ENCODE measurements at regions not wholly inside any gene's neighbourhood (a gene's known extent, or its start where the extent isn't known, plus 50 kb on each side); places are given as distances from the start of the nearest gene placed in this dataset.
"Not testable (repeated sequence)": the region's sequence is repeated elsewhere in the genome, so short reads cannot be mapped to it uniquely, and the experiment has no call there.

- H3K4me3 ChIP-seq (ENCODE audit: control insufficient read depth, low read depth, low read length); DNase-seq (ENCODE audit: low read depth): not testable (repeated sequence)
Measured at GRCh38 chr16:88259538-88259937, 123.2 kb upstream of the ZNF469 start.

GRCh38 chr16:88260146-88260545 is 122.6 kb upstream of the ZNF469 start:
- not testable (repeated sequence) for DNase-seq (ENCODE audit: low read depth); H3K4me3 ChIP-seq (ENCODE audit: control insufficient read depth, low read depth, low read length)

GRCh38 chr16:88260881-88261665 is 121.7 kb upstream of the ZNF469 start:
- DNase-seq (ENCODE audit: low read depth); H3K4me3 ChIP-seq (ENCODE audit: control insufficient read depth, low read depth, low read length): not testable (repeated sequence)

GRCh38 chr16:88261814-88262605 is 120.7 kb upstream of the ZNF469 start:
- DNase-seq (ENCODE audit: low read depth); H3K4me3 ChIP-seq (ENCODE audit: control insufficient read depth, low read depth, low read length): not testable (repeated sequence)

GRCh38 chr16:88262858-88263563 is 119.7 kb upstream of the ZNF469 start:
- DNase-seq (ENCODE audit: low read depth); H3K4me3 ChIP-seq (ENCODE audit: control insufficient read depth, low read depth, low read length): not testable (repeated sequence)

- H3K4me3 ChIP-seq (ENCODE audit: control insufficient read depth, low read depth, low read length); DNase-seq (ENCODE audit: low read depth): not testable (repeated sequence)
Measured at GRCh38 chr16:88263681-88264287, 119.0 kb upstream of the ZNF469 start.

GRCh38 chr16:88264641-88265285 is 118.0 kb upstream of the ZNF469 start:
- no peak for TF ChIP-seq CTCF (IDR thresholded peaks at IDR 0.05; ENCODE audit: control insufficient read depth, insufficient read depth, low read depth, low read length, missing control alignments)
- no peak overlapping the region for H3K4me3 ChIP-seq (ENCODE audit: control insufficient read depth, low read depth, low read length)
- DNase-seq (ENCODE audit: low read depth), result no peak

GRCh38 chr16:88265286-88265938 is 117.3 kb upstream of the ZNF469 start:
- DNase-seq (ENCODE audit: low read depth), result not testable (repeated sequence)

GRCh38 chr16:88266036-88266435 is 116.7 kb upstream of the ZNF469 start:
- not testable (repeated sequence) for DNase-seq (ENCODE audit: low read depth); H3K4me3 ChIP-seq (ENCODE audit: control insufficient read depth, low read depth, low read length)

More at GRCh38 chr16:88265286-88265938, 117.3 kb upstream of the ZNF469 start:
- H3K4me3 ChIP-seq (ENCODE audit: control insufficient read depth, low read depth, low read length), result not testable (repeated sequence)

- not testable (repeated sequence) for H3K4me3 ChIP-seq (ENCODE audit: control insufficient read depth, low read depth, low read length); DNase-seq (ENCODE audit: low read depth)
Measured at GRCh38 chr16:88266935-88267551, 115.7 kb upstream of the ZNF469 start.

GRCh38 chr16:88268186-88268970 is 114.4 kb upstream of the ZNF469 start:
- DNase-seq (ENCODE audit: low read depth); H3K4me3 ChIP-seq (ENCODE audit: control insufficient read depth, low read depth, low read length): not testable (repeated sequence)

GRCh38 chr16:88270171-88270790 is 112.5 kb upstream of the ZNF469 start:
- not testable (repeated sequence) for H3K4me3 ChIP-seq (ENCODE audit: control insufficient read depth, low read depth, low read length); DNase-seq (ENCODE audit: low read depth)

GRCh38 chr16:88271296-88271695 is 111.5 kb upstream of the ZNF469 start:
- not testable (repeated sequence) for DNase-seq (ENCODE audit: low read depth); H3K4me3 ChIP-seq (ENCODE audit: control insufficient read depth, low read depth, low read length)

- H3K4me3 ChIP-seq (ENCODE audit: control insufficient read depth, low read depth, low read length); DNase-seq (ENCODE audit: low read depth): not testable (repeated sequence)
Measured at GRCh38 chr16:88271776-88272175, 111.0 kb upstream of the ZNF469 start.
